NCI-H1105 (cell line): ENCODE measurements at regions not wholly inside any gene's neighbourhood (a gene's known extent, or its start where the extent isn't known, plus 50 kb on each side); places are given as distances from the start of the nearest gene placed in this dataset.

Experiments used
- DNase-seq: peaks from one replicate; lab custom pipeline; 2025; lab: John Stamatoyannopoulos, UW

GRCh38 chr2:48107326-48107925, 201.1 kb upstream of the FBXO11 start:
- no peak for DNase-seq

- no peak for DNase-seq
Measured at GRCh38 chr2:48108455-48108854, 202.2 kb upstream of the FBXO11 start.

GRCh38 chr2:48109491-48110204, 203.3 kb upstream of the FBXO11 start:
- DNase-seq = no peak

GRCh38 chr2:48110492-48110891, 204.0 kb upstream of the FOXN2 start:
- no peak for DNase-seq

GRCh38 chr2:48112911-48113680, 201.4 kb upstream of the FOXN2 start:
- DNase-seq = no peak

- no peak for DNase-seq
Measured at GRCh38 chr2:48113767-48114166, 200.7 kb upstream of the FOXN2 start.

- no peak for DNase-seq
Measured at GRCh38 chr2:48114256-48114655, 200.2 kb upstream of the FOXN2 start.

- no peak for DNase-seq
Measured at GRCh38 chr2:48116497-48116896, 198.0 kb upstream of the FOXN2 start.

GRCh38 chr2:48118895-48119294, 195.6 kb upstream of the FOXN2 start:
- DNase-seq = no peak

GRCh38 chr2:48120112-48120511, 194.4 kb upstream of the FOXN2 start:
- DNase-seq = no peak

GRCh38 chr2:48120759-48121242, 193.7 kb upstream of the FOXN2 start:
- no peak for DNase-seq

GRCh38 chr2:48122166-48122565, 192.3 kb upstream of the FOXN2 start:
- no peak for DNase-seq

- no peak for DNase-seq
Measured at GRCh38 chr2:48124592-48124991, 189.9 kb upstream of the FOXN2 start.

- no peak for DNase-seq
Measured at GRCh38 chr2:48126162-48126561, 188.3 kb upstream of the FOXN2 start.

GRCh38 chr2:48127612-48128191, 186.8 kb upstream of the FOXN2 start:
- no peak for DNase-seq

- no peak for DNase-seq
Measured at GRCh38 chr2:48129293-48129950, 185.1 kb upstream of the FOXN2 start.

GRCh38 chr2:48131539-48132270, 182.8 kb upstream of the FOXN2 start:
- DNase-seq = no peak

- DNase-seq = no peak
Measured at GRCh38 chr2:48132271-48132625, 182.2 kb upstream of the FOXN2 start.

- DNase-seq = no peak
Measured at GRCh38 chr2:48134704-48135103, 179.8 kb upstream of the FOXN2 start.

GRCh38 chr2:48135797-48136196, 178.7 kb upstream of the FOXN2 start:
- no peak for DNase-seq

- DNase-seq = no peak
Measured at GRCh38 chr2:48137829-48138228, 176.7 kb upstream of the FOXN2 start.

GRCh38 chr2:48138898-48139297, 175.6 kb upstream of the FOXN2 start:
- DNase-seq = no peak
